GM21360 (cell line): ENCODE measurements at regions not wholly inside any gene's neighbourhood (a gene's known extent, or its start where the extent isn't known, plus 50 kb on each side); places are given as distances from the start of the nearest gene placed in this dataset.

Experiments used
- ATAC-seq: cut with Tn5 transposase; IDR thresholded peaks from one replicate; pipeline ENCODE4 v1.9.1; 2021; ENCODE audit warnings: mild to moderate bottlenecking, moderate library complexity; ENCODE audit not compliant: unreplicated experiment

GRCh38 chr3:99131876-99132275 is 230.4 kb upstream of the DCBLD2 start:
- ATAC-seq, result no peak

GRCh38 chr3:99128725-99129505 is 227.4 kb upstream of the DCBLD2 start:
- no peak for ATAC-seq

GRCh38 chr3:99128235-99128634 is 226.7 kb upstream of the DCBLD2 start:
- no peak for ATAC-seq

- no peak for ATAC-seq
These were observed 224.8 kb upstream of the DCBLD2 start for GRCh38 chr3:99126316-99126715.

- no peak for ATAC-seq
These were observed 217.9 kb upstream of the DCBLD2 start for GRCh38 chr3:99119385-99119784.

GRCh38 chr3:99118381-99118780 is 216.9 kb upstream of the DCBLD2 start:
- ATAC-seq, result no peak

- ATAC-seq, result no peak
These were observed 213.2 kb upstream of the DCBLD2 start for GRCh38 chr3:99114565-99115291.

- ATAC-seq, result peak; percentile 60
These were observed 209.7 kb upstream of the DCBLD2 start for GRCh38 chr3:99111235-99111634.

- ATAC-seq, result no peak
These were observed 208.9 kb upstream of the DCBLD2 start for GRCh38 chr3:99110401-99110800.

- ATAC-seq, result no peak
These were observed 207.0 kb upstream of the DCBLD2 start for GRCh38 chr3:99108508-99108907.

- ATAC-seq, result no peak
These were observed 193.1 kb upstream of the DCBLD2 start for GRCh38 chr3:99094606-99095005.

- no peak for ATAC-seq
These were observed 185.8 kb upstream of the DCBLD2 start for GRCh38 chr3:99087277-99087676.

GRCh38 chr3:99084826-99085225 is 183.3 kb upstream of the DCBLD2 start:
- no peak for ATAC-seq

GRCh38 chr3:99084156-99084555 is 182.7 kb upstream of the DCBLD2 start:
- ATAC-seq, result no peak

GRCh38 chr3:99071096-99071495 is 169.6 kb upstream of the DCBLD2 start:
- no peak for ATAC-seq

GRCh38 chr3:99069973-99070372 is 168.5 kb upstream of the DCBLD2 start:
- no peak for ATAC-seq

GRCh38 chr3:99066863-99067262 is 165.4 kb upstream of the DCBLD2 start:
- ATAC-seq, result no peak

- ATAC-seq, result no peak
These were observed 147.7 kb upstream of the DCBLD2 start for GRCh38 chr3:99049164-99049563.

GRCh38 chr3:99041747-99042146 is 140.3 kb upstream of the DCBLD2 start:
- no peak for ATAC-seq

- ATAC-seq, result no peak
These were observed 130.3 kb upstream of the DCBLD2 start for GRCh38 chr3:99031778-99032177.

- ATAC-seq, result no peak
These were observed 122.2 kb upstream of the DCBLD2 start for GRCh38 chr3:99023590-99024192.

- ATAC-seq, result no peak
These were observed 120.0 kb upstream of the DCBLD2 start for GRCh38 chr3:99021466-99021865.
